C4-2B (cell line): ENCODE measurements at regions not wholly inside any gene's neighbourhood (a gene's known extent, or its start where the extent isn't known, plus 50 kb on each side); places are given as distances from the start of the nearest gene placed in this dataset.

ENCODE experiments used
- H3K27ac ChIP-seq: fragments of 450-650 bp; 2 replicates; pipeline ENCODE4 v1.5.1; 2017
- ZFX ChIP-seq: fragments of 450-650 bp; IDR thresholded peaks from 2 replicates; pipeline ENCODE4 v1.6.1; 2017
- TF ChIP-seq, protein P1 (sequence below): fragments of 450-650 bp; conservative IDR thresholded peaks from 2 replicates; pipeline ENCODE4 v1.5.1; 2017; ENCODE audit warnings: mild to moderate bottlenecking

DNA sequence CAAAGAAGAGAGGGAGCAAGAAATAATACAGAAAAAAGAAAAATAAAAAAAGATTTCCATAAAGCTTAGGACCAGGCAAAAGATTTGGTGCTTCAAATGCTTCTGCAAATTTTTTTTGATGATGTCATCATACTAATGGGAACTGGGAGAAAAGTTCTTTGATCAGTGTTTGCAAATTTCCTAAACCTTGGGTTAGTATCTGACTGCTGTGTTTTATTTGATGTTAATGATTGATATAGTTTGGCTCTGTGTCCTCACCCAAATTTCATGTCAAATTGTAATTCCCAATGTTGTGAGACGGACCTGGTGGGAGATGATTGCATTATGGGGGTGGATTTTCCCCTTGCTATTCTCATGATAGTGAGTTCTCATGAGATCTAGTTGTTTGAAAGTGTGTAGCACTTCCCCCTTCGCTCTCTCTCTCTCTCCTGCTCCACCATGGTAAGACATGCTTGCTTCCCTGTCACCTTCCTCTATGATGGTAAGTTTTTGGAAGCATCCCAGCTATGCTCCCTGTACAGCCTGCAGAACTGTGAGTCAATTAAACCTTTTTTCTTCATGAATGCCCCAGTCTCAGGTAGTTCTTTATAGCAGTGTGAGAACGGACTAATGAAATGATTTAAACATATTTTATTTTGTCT lies 72.6 kb downstream of the TMEM100 start:
- no peak for TF ChIP-seq ZFX
- TF ChIP-seq, protein P1, sequence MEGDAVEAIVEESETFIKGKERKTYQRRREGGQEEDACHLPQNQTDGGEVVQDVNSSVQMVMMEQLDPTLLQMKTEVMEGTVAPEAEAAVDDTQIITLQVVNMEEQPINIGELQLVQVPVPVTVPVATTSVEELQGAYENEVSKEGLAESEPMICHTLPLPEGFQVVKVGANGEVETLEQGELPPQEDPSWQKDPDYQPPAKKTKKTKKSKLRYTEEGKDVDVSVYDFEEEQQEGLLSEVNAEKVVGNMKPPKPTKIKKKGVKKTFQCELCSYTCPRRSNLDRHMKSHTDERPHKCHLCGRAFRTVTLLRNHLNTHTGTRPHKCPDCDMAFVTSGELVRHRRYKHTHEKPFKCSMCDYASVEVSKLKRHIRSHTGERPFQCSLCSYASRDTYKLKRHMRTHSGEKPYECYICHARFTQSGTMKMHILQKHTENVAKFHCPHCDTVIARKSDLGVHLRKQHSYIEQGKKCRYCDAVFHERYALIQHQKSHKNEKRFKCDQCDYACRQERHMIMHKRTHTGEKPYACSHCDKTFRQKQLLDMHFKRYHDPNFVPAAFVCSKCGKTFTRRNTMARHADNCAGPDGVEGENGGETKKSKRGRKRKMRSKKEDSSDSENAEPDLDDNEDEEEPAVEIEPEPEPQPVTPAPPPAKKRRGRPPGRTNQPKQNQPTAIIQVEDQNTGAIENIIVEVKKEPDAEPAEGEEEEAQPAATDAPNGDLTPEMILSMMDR: no peak

GRCh38 chr17:55648086-55648485 lies 74.6 kb downstream of the TMEM100 start:
- TF ChIP-seq ZFX: no peak
- TF ChIP-seq, protein P1: no peak
- H3K27ac ChIP-seq: no peak overlapping the region

More for the DNA sequence above, 72.6 kb downstream of the TMEM100 start:
- no peak overlapping the region for H3K27ac ChIP-seq

- TF ChIP-seq ZFX: no peak
- TF ChIP-seq, protein P1: no peak
- no peak overlapping the region; the same call in 1 of the 2 replicates for H3K27ac ChIP-seq
Observed at GRCh38 chr17:55645361-55645760, 77.3 kb downstream of the TMEM100 start.

DNA sequence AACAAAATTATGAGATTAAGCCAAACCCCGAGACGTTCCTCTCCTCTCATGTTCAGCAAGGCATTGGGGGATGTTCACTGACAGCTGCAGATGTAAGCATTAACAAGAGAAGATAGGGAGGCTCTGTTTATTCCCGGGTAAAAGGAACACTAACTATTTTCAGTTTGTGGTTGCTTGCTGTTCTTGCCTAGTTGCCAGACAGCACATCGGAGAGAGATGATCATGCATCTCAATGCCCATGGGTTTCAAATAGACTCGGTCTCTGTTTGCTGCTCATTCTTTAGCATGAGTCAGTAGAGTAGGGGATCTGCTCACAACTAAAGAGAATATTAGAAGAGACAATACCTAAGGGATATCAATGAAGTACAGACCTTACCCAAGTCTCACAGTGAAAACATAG lies 78.3 kb downstream of the TMEM100 start:
- TF ChIP-seq, protein P1: no peak
- no peak for TF ChIP-seq ZFX

DNA sequence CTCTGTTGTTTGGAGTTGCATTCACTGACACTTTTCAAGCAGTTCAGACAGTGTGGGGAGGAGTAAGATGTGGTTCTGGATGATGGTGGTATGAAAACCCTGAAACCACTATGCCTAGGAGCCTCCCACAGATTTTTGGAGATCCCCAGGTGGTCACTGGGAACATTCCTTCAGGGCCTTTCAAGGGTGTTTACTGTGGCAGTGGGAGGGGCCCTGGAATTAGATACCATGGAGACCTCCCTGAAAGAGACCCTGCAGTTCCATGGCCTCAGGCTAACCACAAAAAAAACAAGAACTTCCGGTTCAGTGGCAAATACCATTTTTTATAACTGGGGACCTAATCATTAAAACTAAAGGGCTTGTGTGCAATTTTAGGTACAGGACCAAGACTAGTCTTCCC lies 79.9 kb downstream of the TMEM100 start:
- TF ChIP-seq, protein P1: no peak
- TF ChIP-seq ZFX: no peak
- no peak overlapping the region for H3K27ac ChIP-seq

More for the DNA sequence above, 78.3 kb downstream of the TMEM100 start:
- H3K27ac ChIP-seq: no peak overlapping the region; the same call in 1 of the 2 replicates

- no peak overlapping the region for H3K27ac ChIP-seq
- TF ChIP-seq, protein P1: peak; percentile 79
- TF ChIP-seq ZFX: no peak
Observed at GRCh38 chr17:55641676-55642081, 81.0 kb downstream of the TMEM100 start.

GRCh38 chr17:55639096-55639495 lies 83.6 kb downstream of the TMEM100 start:
- TF ChIP-seq ZFX: no peak
- TF ChIP-seq, protein P1: no peak
- no peak overlapping the region for H3K27ac ChIP-seq
